ENCODE measurements at regions not wholly inside any gene's neighbourhood (a gene's known extent, or its start where the extent isn't known, plus 50 kb on each side); places are given as distances from the start of the nearest gene placed in this dataset.

GRCh38 chr4:123822353-123822752 is 425.8 kb downstream of the SPRY1 start:
- TF ChIP-seq EP300 (IDR thresholded peaks at IDR 0.05) (no peak), POLR2A (IDR thresholded peaks at IDR 0.05) (no peak), POLR2AphosphoS5 (IDR thresholded peaks at IDR 0.05) (no peak)
- TF ChIP-seq, protein P1, sequence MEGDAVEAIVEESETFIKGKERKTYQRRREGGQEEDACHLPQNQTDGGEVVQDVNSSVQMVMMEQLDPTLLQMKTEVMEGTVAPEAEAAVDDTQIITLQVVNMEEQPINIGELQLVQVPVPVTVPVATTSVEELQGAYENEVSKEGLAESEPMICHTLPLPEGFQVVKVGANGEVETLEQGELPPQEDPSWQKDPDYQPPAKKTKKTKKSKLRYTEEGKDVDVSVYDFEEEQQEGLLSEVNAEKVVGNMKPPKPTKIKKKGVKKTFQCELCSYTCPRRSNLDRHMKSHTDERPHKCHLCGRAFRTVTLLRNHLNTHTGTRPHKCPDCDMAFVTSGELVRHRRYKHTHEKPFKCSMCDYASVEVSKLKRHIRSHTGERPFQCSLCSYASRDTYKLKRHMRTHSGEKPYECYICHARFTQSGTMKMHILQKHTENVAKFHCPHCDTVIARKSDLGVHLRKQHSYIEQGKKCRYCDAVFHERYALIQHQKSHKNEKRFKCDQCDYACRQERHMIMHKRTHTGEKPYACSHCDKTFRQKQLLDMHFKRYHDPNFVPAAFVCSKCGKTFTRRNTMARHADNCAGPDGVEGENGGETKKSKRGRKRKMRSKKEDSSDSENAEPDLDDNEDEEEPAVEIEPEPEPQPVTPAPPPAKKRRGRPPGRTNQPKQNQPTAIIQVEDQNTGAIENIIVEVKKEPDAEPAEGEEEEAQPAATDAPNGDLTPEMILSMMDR (IDR thresholded peaks at IDR 0.05): no peak

Measured in upper lobe of left lung (tissue), 4 donors.